ENCODE measurements at regions not wholly inside any gene's neighbourhood (a gene's known extent, or its start where the extent isn't known, plus 50 kb on each side); places are given as distances from the start of the nearest gene placed in this dataset.

DNA sequence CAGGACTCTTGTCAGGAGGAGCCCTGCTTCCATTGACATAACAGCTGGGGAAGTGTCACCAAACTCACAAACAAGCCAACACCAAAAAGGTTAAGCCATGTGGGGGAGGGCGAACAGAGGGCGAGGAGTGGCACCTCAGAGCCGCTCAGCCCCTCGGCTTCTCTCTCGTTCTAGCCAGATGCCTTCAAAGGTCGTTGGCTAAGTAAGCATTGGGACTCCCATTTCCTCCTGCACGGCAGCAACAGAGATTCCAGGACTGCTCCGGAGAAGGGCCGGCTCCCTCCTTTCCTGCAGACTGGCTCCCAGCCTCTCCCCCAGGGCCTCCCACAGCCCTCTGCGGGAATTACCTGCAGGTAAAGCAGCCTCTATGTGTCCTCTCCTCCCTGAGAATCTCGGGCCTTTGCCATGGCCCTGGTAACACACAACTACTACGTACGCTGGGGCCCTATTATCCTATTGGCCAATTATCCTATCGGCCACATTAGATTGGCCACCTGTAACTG, 52.1 kb upstream of the RNU6ATAC start:
- intact Hi-C loops (cut with DNase I; ENCODE audit: low total_unique reads), result no loop called here
- TF ChIP-seq POLR2A (IDR thresholded peaks at IDR 0.05), result no peak
- TF ChIP-seq, protein P1, sequence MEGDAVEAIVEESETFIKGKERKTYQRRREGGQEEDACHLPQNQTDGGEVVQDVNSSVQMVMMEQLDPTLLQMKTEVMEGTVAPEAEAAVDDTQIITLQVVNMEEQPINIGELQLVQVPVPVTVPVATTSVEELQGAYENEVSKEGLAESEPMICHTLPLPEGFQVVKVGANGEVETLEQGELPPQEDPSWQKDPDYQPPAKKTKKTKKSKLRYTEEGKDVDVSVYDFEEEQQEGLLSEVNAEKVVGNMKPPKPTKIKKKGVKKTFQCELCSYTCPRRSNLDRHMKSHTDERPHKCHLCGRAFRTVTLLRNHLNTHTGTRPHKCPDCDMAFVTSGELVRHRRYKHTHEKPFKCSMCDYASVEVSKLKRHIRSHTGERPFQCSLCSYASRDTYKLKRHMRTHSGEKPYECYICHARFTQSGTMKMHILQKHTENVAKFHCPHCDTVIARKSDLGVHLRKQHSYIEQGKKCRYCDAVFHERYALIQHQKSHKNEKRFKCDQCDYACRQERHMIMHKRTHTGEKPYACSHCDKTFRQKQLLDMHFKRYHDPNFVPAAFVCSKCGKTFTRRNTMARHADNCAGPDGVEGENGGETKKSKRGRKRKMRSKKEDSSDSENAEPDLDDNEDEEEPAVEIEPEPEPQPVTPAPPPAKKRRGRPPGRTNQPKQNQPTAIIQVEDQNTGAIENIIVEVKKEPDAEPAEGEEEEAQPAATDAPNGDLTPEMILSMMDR (IDR thresholded peaks at IDR 0.05), result no peak
- peaks cover 25% of the 10 kb centered on the region for H3K4me1 ChIP-seq
- no peaks in the 10 kb centered on the region for H3K9me3 ChIP-seq
- H3K27ac ChIP-seq, result no peak overlapping the region
- H3K27me3 ChIP-seq, result no peaks in the 10 kb centered on the region
- H3K4me3 ChIP-seq, result no peak overlapping the region
- no peak for DNase-seq
- WGBS, 2 donors, result 71 to 82% methylated on average over 14 of the region's 14 CpGs
- no peaks in the 10 kb centered on the region for H3K36me3 ChIP-seq (ENCODE audit: low read depth, missing control alignments)

DNA sequence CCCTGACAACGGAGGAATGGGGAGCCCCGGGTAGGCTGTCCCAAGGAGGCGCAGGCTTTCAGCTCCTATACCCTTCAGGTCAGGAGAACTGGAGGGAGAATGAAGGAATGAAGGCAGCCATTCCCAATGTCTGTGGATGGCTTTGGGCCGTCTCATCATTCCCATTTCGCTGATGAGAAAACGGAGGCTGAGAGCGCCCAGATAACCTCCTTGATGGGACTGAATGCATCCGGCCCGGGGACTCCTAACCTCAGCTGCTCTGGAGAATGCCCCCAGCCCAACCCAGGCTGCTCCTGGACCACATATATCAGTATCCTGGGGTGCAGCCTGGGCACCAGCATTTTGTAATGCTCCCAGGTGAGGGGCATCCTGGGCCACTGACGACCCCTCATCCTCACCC, 52.6 kb upstream of the RNU6ATAC start:
- peaks cover 25% of the 10 kb centered on the region for H3K4me1 ChIP-seq
- no peak for TF ChIP-seq POLR2A (IDR thresholded peaks at IDR 0.05)
- TF ChIP-seq, protein P1 (IDR thresholded peaks at IDR 0.05), result no peak
- no peak for DNase-seq
- H3K4me3 ChIP-seq, result no peak overlapping the region
- H3K27me3 ChIP-seq, result no peaks in the 10 kb centered on the region
- H3K9me3 ChIP-seq, result no peaks in the 10 kb centered on the region
- 94 to 95% methylated on average over 6 to 10 of the region's 10 CpGs for WGBS, 2 donors
- H3K36me3 ChIP-seq (ENCODE audit: low read depth, missing control alignments), result no peaks in the 10 kb centered on the region
- intact Hi-C loops (cut with DNase I; ENCODE audit: low total_unique reads), result no loop called here
- no peak overlapping the region for H3K27ac ChIP-seq

DNA sequence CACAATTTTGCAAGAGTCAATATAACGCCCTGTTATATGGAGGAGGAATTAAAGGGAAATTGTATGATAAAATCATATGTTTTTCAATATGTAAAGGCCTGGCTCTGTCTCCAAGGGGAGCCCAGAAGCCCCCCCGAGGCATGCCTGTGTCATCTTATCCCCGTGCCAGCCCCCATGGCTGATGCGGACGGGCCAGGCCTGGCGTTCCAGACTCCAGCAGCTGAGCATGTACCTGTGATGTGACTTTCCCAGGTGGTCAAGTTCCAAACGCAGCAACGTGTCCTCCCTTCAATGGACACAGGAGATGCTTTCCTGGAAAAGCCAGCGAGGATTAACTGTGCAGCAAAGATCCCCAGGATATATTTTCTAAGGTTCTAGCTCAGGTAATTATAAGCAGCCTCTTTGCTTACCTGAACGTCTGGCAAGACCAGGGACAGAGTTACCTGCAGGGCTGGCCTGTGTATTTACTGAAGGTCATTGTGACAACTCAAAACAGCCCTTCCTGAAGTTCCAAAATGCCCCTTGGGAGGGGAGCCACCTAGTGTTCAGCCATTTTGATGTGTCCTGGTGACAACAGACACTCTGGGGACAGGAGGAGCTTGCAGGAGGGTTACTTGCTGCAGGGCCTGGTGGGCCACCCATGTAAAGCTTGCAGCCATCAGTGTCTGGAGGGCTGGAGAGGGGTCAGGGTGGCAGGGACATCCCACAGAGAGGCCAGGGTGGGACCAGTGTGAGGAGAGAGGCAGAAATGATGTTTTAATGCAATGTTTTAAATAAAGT, 53.3 kb upstream of the RNU6ATAC start:
- intact Hi-C loops (cut with DNase I; ENCODE audit: low total_unique reads), result no loop called here
- H3K9me3 ChIP-seq, result no peaks in the 10 kb centered on the region
- H3K27me3 ChIP-seq, result no peaks in the 10 kb centered on the region
- H3K36me3 ChIP-seq (ENCODE audit: low read depth, missing control alignments), result no peaks in the 10 kb centered on the region
- DNase-seq, result no peak
- WGBS, 2 donors, result 87 to 94% methylated on average over 9 to 10 of the region's 10 CpGs
- peaks cover 25% of the 10 kb centered on the region for H3K4me1 ChIP-seq
- H3K27ac ChIP-seq, result no peak overlapping the region
- H3K4me3 ChIP-seq, result no peak overlapping the region
- TF ChIP-seq POLR2A (IDR thresholded peaks at IDR 0.05), result no peak
- TF ChIP-seq, protein P1 (IDR thresholded peaks at IDR 0.05), result no peak

DNA sequence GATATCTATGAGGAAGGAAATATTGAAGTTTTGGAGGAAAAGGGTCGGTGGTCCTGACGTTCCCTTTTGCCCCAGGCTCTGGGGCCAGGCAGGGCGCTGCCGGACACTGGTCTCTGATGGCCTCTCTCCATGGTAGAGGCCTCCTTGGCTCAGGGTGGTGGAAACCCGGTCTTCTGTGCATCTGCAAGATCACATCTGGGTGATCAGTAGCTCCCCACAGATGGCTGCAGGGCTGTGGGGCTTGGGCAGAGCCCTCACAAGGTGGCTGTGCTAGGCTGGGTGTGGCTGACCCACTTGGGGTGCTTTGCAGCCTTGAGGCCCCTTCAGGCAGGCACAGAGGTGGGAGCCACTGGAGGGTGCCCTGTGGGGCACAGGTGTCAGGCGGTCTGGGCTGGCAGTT, 53.9 kb upstream of the RNU6ATAC start:
- no peak overlapping the region for H3K4me3 ChIP-seq
- H3K27me3 ChIP-seq, result no peaks in the 10 kb centered on the region
- no peaks in the 10 kb centered on the region for H3K9me3 ChIP-seq
- TF ChIP-seq, protein P1 (IDR thresholded peaks at IDR 0.05), result no peak
- TF ChIP-seq POLR2A (IDR thresholded peaks at IDR 0.05), result no peak
- H3K4me1 ChIP-seq, result peaks cover 25% of the 10 kb centered on the region
- no peaks in the 10 kb centered on the region for H3K36me3 ChIP-seq (ENCODE audit: low read depth, missing control alignments)
- no peak for DNase-seq
- intact Hi-C loops (cut with DNase I; ENCODE audit: low total_unique reads), result no loop called here
- no peak overlapping the region for H3K27ac ChIP-seq
- WGBS, 2 donors, result 86 to 92% methylated on average over 6 of the region's 6 CpGs

DNA sequence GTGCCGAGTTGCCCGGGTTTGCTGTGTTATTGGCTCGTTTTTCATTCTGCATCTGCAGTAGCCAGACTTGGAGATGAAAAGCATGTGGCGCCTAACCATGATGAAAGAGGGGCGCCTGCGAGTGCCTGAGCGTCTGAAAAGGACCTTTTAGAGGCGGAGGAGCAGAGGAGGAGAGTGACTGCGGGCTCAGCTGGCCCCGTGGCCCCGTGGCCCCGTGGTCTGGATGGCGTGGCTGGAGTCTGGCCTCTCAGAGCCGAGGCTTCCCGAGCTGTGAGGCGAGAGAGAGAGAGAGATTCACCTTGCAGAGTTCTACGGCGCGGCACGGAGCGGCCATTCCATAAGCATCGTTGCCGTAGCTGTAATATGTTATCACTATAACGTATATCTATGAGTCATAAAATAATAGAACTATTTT, 55.3 kb upstream of the RNU6ATAC start:
- Histone ChIP-seq H3K9me3 (no peaks in the 10 kb centered on the region), H3K4me1 (peaks cover 13% of the 10 kb centered on the region), H3K36me3 (ENCODE audit: low read depth, missing control alignments) (no peaks in the 10 kb centered on the region), H3K4me3 (no peak overlapping the region), H3K27me3 (no peaks in the 10 kb centered on the region), H3K27ac (no peak overlapping the region)
- TF ChIP-seq, protein P1 (IDR thresholded peaks at IDR 0.05), result no peak
- no peak for TF ChIP-seq POLR2A (IDR thresholded peaks at IDR 0.05)
- no peak for DNase-seq
- WGBS, 2 donors, result 91 to 94% methylated on average over 24 of the region's 24 CpGs
- intact Hi-C loops (cut with DNase I; ENCODE audit: low total_unique reads), result no loop called here

All from testis (tissue), 2 donors.